HG03025 (cell line): ENCODE measurements at regions not wholly inside any gene's neighbourhood (a gene's known extent, or its start where the extent isn't known, plus 50 kb on each side); places are given as distances from the start of the nearest gene placed in this dataset.

Experiments used
- ATAC-seq: cut with Tn5 transposase; IDR thresholded peaks from one replicate; pipeline ENCODE4 v1.9.1; 2021; ENCODE audit warnings: mild to moderate bottlenecking, moderate library complexity; ENCODE audit not compliant: unreplicated experiment, low FRiP score

GRCh38 chr1:4336507-4336906 lies 317.9 kb upstream of the AJAP1 start:
- ATAC-seq: no peak

DNA sequence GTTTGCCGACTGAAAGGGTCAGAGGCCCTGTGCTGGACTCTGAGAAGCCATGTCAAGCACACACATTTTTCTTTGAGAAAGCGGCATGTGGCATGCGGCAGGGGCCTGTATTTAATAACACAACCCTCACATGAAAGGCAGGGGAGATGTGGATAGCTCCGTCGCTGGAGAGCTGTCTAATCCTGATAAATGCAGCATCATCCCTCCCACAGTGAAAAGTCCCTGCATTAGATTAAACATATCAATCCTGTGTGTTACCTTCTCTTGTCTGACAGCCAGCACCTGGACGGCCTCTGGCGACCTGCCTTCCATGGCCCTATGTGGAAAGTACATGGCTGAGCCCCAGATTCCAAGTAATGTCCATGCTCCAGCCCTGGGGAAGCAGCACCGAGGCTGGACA lies 313.0 kb upstream of the AJAP1 start:
- no peak for ATAC-seq

GRCh38 chr1:4344065-4344732 lies 310.2 kb upstream of the AJAP1 start:
- no peak for ATAC-seq

DNA sequence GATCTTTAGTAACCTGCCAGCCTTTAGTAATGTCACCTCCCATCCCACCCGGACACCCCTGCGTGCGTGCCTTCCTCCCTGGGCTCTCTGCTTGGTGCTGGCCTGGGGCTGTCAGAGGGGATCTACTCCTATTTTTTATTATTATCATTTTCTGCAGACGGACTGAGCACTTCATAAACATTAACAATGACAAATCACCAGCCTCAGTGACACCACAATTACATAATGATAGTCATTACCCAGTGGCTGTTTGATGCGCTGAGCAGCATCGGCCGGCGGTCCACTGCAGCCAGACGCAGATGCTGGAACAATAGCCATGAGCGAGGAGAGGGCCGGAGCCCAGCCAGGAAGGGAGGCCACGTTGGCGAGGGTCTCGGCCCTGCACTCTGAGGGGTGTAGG lies 309.3 kb upstream of the AJAP1 start:
- no peak for ATAC-seq

DNA sequence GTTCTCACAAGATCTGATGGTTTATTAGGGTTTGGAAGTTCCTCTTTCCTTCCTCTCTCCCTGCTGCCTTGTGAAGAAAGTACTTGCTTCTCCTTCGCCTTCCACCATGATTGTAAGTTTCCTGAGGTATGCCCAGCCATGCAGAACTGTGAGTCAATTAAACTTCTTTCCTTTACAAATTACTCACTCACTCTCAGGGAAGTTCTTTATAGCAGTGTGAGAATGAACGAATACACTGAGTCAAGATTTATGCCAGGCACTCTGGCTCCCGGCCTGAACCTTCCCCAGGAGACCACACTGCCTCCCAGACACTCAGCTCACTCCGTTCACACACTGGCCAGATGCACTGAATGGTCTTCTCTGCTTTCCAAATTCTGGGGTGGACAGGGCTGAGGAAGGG lies 308.3 kb upstream of the AJAP1 start:
- no peak for ATAC-seq

- ATAC-seq: no peak
Measured at GRCh38 chr1:4351453-4351852, 303.0 kb upstream of the AJAP1 start.

DNA sequence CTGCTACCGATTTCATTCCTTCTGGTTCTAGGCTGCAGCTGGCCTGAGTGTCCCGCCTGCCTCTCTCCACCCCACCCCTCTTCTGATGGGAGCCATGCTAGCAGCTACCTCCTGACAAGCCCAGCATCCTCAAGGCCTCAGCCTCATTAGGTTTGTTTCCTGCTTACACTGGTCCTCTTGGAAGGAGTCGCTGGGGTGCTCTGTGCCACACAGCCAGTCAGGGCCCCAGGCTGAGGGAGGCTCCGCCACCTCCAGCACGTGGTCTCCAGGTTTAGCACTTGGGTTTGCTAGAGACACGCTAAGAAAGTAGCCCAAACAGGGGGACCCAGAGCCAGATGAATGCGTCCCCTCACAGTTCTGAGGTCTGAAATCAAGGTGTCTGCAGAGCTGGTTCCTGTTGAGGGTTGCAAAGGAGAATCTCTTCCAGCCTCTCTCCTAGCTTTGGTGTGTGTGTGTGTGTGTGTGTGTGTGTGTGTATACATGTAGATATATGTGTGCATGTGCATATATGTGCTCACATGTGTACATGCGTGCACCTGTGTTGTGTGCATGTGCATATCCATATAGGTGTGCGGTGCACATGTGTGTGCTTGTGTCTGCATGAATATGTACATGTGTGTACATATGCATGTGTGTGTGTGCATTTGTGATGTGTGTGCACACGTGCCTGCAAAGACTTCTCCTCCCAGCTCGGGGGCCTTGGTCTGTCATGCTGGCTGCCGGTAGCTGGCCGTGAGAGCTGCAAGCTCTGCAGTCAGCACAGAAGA lies 301.1 kb upstream of the AJAP1 start:
- no peak for ATAC-seq

DNA sequence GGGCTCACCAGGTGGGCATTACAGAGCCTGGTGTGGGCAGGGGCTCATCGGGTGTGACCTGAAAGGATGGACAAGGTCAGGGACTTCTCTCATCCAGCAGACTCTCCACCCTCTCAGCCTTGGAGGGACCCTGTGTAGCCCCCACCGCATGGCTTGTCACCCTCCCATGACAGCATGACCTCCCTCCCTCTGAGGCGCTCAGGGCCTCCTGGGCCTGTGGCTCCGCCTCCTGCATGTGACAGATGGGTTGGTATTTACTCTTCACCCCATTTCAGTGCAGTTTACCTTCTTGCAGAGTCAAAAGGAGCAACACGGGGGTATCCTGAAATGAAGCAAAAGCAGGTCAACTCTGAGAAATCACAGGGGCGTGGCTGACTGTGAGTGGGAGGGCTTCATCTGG lies 298.6 kb upstream of the AJAP1 start:
- no peak for ATAC-seq

- no peak for ATAC-seq
Measured at GRCh38 chr1:4362314-4363044, 291.9 kb upstream of the AJAP1 start.

DNA sequence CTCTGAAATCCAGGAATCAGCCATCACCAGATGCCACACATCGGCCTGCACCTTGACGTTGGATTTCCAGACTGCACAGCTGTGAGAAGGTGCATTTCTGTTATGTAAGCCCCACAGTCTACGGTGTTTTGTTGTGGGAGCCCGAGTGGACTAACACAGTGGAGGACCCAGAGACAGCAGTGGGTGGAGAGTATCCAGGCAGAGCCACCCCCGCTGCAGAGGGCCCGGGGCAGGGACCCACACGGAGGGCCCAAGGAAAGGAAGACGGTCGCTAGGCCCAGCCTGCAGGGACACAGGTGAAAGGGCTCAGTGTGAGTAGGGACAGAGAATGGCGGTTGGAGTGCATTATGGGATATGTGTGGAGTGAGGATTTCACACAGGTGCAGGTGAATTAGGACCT lies 288.3 kb upstream of the AJAP1 start:
- ATAC-seq: no peak

GRCh38 chr1:4367230-4367777 lies 287.1 kb upstream of the AJAP1 start:
- ATAC-seq: no peak

DNA sequence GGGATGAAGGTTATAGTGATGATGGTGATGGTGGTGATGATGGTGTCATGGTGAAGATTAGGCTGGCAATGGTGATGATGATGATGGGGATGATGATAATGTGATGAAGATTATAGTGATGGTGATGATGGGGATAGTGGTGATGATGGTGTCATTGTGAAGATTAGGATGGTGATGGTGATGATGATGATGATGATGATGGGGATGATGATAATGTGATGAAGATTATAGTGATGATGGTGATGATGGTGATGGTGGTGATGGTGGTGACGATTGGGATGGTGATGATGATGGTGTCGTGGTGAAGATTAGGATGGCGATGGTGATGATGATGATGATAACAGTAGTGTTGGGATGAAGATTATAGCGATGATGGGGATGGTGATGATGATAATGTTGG lies 285.1 kb upstream of the AJAP1 start:
- ATAC-seq: no peak

GRCh38 chr1:4371849-4372248 lies 282.6 kb upstream of the AJAP1 start:
- ATAC-seq: no peak

DNA sequence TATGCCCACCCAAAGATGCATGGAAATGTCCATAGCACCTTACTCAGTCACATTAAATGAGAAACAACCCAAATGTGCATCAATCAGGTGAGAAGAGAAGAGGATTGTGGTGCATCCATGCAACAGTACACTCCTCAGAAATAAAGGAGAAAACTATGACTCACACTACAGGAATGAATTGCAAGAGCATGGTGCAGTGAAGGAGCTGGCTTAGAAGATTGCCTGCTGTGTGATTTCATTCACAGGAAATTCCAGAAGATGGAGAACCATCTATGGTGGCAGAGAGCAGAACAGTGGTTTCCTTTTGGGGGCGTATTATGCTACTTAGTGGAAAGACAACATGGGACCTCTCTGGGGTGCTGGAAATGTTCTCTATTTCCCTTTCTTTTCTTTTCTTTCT lies 278.6 kb upstream of the AJAP1 start:
- ATAC-seq: no peak

- no peak for ATAC-seq
Measured at GRCh38 chr1:4379451-4380175, 274.8 kb upstream of the AJAP1 start.

GRCh38 chr1:4380564-4381168 lies 273.7 kb upstream of the AJAP1 start:
- ATAC-seq: no peak

GRCh38 chr1:4393191-4393590 lies 261.2 kb upstream of the AJAP1 start:
- no peak for ATAC-seq

DNA sequence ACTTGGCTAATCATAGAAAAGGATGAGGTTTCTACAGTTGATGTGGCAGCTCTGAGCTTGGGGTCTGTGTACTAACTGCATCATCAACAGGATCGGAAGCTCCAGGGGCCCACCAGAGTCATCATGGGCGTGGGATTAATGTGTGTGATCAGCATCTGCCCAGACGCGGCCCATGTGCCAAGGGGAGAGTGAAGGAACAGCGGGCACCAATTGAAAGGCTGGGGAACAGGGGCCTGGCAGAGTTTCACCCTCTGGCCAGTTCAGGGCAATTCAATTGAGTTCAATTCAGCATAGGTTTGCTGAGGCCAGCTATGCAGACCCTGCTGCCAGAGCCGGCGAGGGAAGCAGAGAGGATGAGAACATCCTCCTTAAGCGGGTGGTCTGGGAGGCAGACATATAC lies 260.0 kb upstream of the AJAP1 start:
- no peak for ATAC-seq

GRCh38 chr1:4395158-4395557 lies 259.3 kb upstream of the AJAP1 start:
- no peak for ATAC-seq

DNA sequence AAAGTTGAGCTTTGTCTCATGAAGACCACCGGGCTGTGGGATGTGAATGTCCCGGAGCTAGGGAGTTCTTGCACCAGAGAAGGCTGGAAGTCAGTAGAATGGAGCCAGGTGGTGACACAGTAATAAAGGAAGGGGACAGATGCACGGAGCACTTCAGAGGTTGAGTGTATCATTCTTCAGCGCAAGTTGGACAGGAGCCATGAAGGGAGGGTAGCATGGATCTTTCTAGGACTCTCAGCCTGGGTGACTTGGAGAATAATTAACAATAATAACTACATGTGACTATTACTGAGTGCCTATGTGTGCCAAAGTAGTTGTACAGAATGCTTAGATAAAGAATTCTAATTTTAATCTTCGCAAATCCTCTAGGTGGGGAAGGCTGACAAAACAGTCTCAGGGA lies 258.7 kb upstream of the AJAP1 start:
- no peak for ATAC-seq
